GM18868 (cell line): ENCODE measurements at regions not wholly inside any gene's neighbourhood (a gene's known extent, or its start where the extent isn't known, plus 50 kb on each side); places are given as distances from the start of the nearest gene placed in this dataset.
"Not testable (repeated sequence)": the region's sequence is repeated elsewhere in the genome, so short reads cannot be mapped to it uniquely, and the experiment has no call there.

Experiments
- ATAC-seq: cut with Tn5 transposase; IDR thresholded peaks from one replicate; pipeline ENCODE4 v1.9.1; 2021; ENCODE audit warnings: mild to moderate bottlenecking, moderate library complexity; ENCODE audit not compliant: unreplicated experiment

- ATAC-seq: no peak
Measured at GRCh38 chr6:15745781-15746180, 83.0 kb upstream of the DTNBP1 start.

DNA sequence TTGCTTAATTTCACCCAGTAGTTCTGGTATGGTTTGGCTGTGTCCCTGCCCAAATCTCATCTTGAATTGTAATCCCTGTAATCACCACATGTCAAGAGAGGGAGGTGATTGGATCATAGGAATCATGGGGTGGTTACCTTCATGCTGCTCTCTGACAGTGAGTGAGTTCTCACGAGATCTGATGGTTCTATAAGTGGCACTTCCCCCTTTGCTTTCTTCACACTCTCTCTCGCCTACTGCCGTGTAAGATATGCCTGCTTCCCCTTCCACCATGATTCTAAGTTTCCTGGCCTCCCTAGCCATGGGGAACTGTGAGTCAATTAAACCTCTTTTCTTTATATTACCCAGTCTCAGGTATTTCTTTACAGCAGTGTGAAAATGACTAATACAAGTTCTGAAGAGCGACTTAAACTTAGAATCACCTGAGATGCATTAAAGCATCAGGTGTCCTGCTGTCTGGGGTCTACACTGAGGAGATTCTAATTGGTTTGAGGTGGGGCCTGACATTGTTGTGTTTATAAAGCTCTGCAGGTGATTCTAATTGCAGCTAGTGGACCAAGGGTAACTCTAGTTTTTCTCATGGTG, 82.1 kb upstream of the DTNBP1 start:
- ATAC-seq: no peak

DNA sequence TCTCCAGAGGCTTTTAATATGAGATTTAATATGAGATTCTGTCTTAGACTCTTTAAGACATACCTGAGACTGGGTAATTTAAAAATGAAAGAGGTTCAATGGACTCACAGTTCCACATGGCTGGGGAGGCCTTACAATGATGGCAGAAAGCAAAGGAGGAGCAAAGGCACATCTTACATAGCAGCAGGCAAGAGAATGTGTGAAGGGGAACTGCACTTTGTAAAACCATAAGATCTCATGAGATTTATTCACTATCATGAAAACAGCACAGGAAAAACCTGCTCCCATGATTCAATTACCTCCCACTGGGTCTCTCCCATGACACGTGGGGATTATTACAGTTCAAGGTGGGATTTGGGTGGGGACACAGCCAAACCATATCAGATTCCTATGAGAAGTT, 79.2 kb upstream of the DTNBP1 start:
- not testable (repeated sequence) for ATAC-seq

GRCh38 chr6:15741405-15741804, 78.6 kb upstream of the DTNBP1 start:
- ATAC-seq: no peak

DNA sequence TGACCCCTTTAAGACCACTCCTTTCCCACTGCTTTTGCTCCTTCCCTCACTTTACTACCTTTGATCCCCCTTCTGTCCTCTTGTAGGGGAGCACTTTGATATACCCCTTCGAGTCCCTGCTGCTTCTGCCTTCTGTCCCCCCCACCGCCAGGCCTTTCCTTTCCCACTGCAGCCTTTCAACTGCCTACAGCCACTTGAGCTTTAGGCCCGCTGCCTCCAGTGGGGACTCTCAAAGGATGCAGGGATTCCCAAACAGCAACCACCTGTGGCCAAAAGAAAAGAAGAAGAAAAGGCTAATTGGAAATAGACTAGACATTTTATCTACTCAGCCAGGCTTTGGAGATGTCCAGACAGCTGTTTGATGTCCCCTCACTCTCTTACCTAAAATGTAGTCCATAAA, 77.0 kb upstream of the DTNBP1 start:
- ATAC-seq: no peak

GRCh38 chr6:15739353-15739752, 76.5 kb upstream of the DTNBP1 start:
- ATAC-seq: no peak

DNA sequence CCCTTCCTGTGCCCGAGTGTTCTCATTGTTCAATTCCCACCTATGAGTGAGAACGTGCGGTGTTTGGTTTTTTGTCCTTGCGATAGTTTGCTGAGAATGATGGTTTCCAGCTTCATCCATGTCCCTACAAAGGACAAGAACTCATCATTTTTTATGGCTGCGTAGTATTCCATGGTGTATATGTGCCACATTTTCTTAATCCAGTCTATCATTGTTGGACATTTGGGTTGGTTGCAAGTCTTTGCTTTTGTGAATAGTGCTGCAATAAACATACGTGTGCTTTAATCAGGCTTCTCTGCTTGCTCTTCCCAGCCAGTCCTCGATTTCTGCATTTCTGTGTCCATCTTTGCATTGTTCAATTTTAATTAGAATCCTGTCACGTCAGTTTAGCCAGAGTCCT, 75.4 kb upstream of the DTNBP1 start:
- not testable (repeated sequence) for ATAC-seq

GRCh38 chr6:15736297-15736696, 73.5 kb upstream of the DTNBP1 start:
- ATAC-seq: no peak

- ATAC-seq: no peak
Measured at GRCh38 chr6:15735567-15736265, 72.9 kb upstream of the DTNBP1 start.

- ATAC-seq: no peak
Measured at GRCh38 chr6:15734118-15734897, 71.5 kb upstream of the DTNBP1 start.

GRCh38 chr6:15730922-15731321, 68.1 kb upstream of the DTNBP1 start:
- ATAC-seq: no peak

DNA sequence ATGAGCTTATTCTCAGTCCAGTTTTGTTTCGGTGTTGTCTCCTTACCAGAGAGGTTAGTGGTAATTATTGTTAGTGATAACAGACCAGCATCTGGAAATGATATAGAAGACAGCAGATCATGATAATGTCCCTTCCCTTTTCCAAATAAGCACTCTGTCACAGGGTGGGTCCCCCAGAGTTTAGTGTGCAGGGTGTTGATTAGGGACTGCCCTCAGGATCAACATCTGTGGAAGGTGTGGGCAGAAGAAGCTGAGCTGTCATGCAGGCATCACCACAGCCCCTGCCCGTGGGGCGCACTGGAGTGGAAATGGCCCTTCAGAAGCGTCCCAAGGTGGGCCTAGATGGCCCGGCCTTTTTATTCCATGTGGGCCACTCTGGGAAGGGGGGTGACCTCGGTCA, 67.6 kb upstream of the DTNBP1 start:
- ATAC-seq: no peak

GRCh38 chr6:15722731-15723130, 59.9 kb upstream of the DTNBP1 start:
- ATAC-seq: no peak

DNA sequence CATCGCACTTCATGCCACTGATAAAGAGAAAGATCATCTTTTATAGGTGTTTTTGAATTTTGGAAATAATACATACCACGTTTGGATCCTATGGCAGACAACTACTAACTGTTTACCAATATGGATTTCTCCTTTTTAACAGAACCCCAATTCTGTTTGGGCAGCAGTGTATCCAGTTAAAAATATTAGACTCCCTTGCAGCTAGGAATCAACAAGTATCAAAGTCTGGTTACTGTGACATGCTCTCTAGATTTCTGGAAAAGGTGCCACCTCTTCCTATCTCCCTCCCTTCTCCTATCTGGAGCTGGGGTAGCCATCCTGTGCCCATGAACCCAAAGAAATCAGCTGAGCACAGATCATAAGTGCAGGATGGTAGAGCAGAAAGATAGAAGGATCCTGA, 54.1 kb upstream of the DTNBP1 start:
- ATAC-seq: no peak

DNA sequence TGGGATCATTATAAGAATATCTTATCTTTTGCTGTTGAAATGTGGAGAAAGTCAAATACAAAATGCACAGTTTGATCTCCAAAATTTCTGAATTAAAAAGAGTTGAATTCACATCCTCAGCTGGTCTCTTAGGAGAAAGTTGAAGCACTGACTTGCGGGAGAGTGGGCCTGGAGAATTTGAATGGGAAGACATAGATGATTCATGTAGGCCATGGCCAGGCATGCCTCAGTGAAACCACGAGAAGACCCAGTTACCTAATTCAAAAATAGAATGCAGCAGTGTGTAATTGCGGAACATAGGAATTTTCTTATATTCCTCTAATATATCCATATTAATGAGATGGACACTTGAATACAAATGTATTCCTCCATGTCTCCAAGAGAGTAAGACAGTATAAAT, 53.0 kb upstream of the DTNBP1 start:
- ATAC-seq: no peak

GRCh38 chr6:15715060-15715459, 52.2 kb upstream of the DTNBP1 start:
- no peak for ATAC-seq

- ATAC-seq: no peak
Measured at GRCh38 chr6:15714658-15715057, 51.8 kb upstream of the DTNBP1 start.

DNA sequence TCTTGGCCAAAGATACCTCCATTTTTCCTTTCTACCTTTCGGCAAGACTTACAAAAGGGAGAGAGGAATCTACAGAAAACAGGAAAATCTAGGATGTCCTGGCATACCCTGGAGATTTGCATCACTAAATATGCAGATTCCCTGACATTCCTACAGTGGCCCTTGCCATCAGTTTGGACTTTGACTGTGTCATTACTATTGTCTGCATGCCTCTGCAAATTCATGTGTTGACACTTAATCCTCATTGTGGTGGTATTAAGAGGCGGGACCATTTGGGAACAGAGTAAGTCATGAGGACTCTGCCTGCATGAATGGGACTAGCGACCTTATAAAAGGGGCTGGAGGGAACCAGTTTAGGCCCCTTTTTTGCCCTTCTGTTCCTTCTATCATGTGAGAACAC, 50.5 kb upstream of the DTNBP1 start:
- ATAC-seq: no peak

DNA sequence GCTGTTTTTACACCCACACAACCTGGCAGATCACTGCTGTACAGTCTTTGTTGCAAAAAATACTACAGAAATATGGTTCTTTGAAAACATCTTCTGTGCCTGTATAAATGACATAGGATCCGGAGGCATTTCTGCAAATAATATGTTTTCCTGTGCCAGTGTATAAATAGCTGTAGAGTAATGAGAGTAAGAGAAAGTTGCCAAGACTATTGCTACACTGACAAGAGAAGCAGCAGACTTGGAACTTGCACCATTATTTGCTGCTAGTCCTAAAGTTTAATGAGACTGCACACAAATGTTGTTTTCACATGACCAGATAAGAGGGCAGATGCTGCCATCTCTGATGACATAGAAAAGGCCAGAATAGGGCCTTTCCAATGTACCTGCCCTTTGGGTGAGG, 50.0 kb upstream of the DTNBP1 start:
- no peak for ATAC-seq
